Activated gamma-delta T cell treated with Interleukin-2 at 50 U/mL for 16 hours (primary cell): ENCODE measurements at regions not wholly inside any gene's neighbourhood (a gene's known extent, or its start where the extent isn't known, plus 50 kb on each side); places are given as distances from the start of the nearest gene placed in this dataset.
"Not testable (repeated sequence)": the region's sequence is repeated elsewhere in the genome, so short reads cannot be mapped to it uniquely, and the experiment has no call there.

Experiments
- DNase-seq: peaks from one replicate; pipeline ENCODE4 v3.0.0-alpha.2; 2020

GRCh38 chr3:144549166-144549565, 577.5 kb downstream of the DIPK2A start:
- DNase-seq: no peak

GRCh38 chr3:144552346-144553057, 580.9 kb downstream of the DIPK2A start:
- no peak for DNase-seq

GRCh38 chr3:144553301-144553700, 581.7 kb downstream of the DIPK2A start:
- DNase-seq: no peak

GRCh38 chr3:144554889-144555288, 583.3 kb downstream of the DIPK2A start:
- DNase-seq: no peak

- no peak for DNase-seq
These were observed 584.8 kb downstream of the DIPK2A start for GRCh38 chr3:144556392-144556791.

GRCh38 chr3:144557515-144557914, 585.9 kb downstream of the DIPK2A start:
- no peak for DNase-seq

- DNase-seq: no peak
These were observed 592.4 kb downstream of the DIPK2A start for GRCh38 chr3:144564011-144564410.

GRCh38 chr3:144566320-144566719, 594.7 kb downstream of the DIPK2A start:
- no peak for DNase-seq

GRCh38 chr3:144569651-144570050, 598.0 kb downstream of the DIPK2A start:
- DNase-seq: no peak

GRCh38 chr3:144583871-144584270, 612.2 kb downstream of the DIPK2A start:
- DNase-seq: no peak

- no peak for DNase-seq
These were observed 613.8 kb downstream of the DIPK2A start for GRCh38 chr3:144585408-144585807.

GRCh38 chr3:144585953-144586352, 614.3 kb downstream of the DIPK2A start:
- DNase-seq: no peak

GRCh38 chr3:144586382-144586781, 614.8 kb downstream of the DIPK2A start:
- no peak for DNase-seq

GRCh38 chr3:144590854-144591253, 619.2 kb downstream of the DIPK2A start:
- no peak for DNase-seq

- DNase-seq: no peak
These were observed 622.3 kb downstream of the DIPK2A start for GRCh38 chr3:144593881-144594280.

GRCh38 chr3:144620236-144620635, 648.6 kb downstream of the DIPK2A start:
- DNase-seq: not testable (repeated sequence)

- no peak for DNase-seq
These were observed 651.2 kb downstream of the DIPK2A start for GRCh38 chr3:144622845-144623244.

- DNase-seq: no peak
These were observed 653.0 kb downstream of the DIPK2A start for GRCh38 chr3:144624656-144625055.

- DNase-seq: no peak
These were observed 655.2 kb downstream of the DIPK2A start for GRCh38 chr3:144626835-144627234.

- no peak for DNase-seq
These were observed 657.8 kb downstream of the DIPK2A start for GRCh38 chr3:144629381-144629780.

GRCh38 chr3:144636833-144637232, 665.2 kb downstream of the DIPK2A start:
- DNase-seq: no peak

- DNase-seq: no peak
These were observed 666.4 kb downstream of the DIPK2A start for GRCh38 chr3:144638009-144638408.

GRCh38 chr3:144643771-144644198, 672.2 kb downstream of the DIPK2A start:
- no peak for DNase-seq

- DNase-seq: no peak
These were observed 673.7 kb downstream of the DIPK2A start for GRCh38 chr3:144645300-144645699.

- DNase-seq: no peak
These were observed 678.8 kb downstream of the DIPK2A start for GRCh38 chr3:144650380-144650779.
